ENCODE measurements at regions not wholly inside any gene's neighbourhood (a gene's known extent, or its start where the extent isn't known, plus 50 kb on each side); places are given as distances from the start of the nearest gene placed in this dataset.

DNA sequence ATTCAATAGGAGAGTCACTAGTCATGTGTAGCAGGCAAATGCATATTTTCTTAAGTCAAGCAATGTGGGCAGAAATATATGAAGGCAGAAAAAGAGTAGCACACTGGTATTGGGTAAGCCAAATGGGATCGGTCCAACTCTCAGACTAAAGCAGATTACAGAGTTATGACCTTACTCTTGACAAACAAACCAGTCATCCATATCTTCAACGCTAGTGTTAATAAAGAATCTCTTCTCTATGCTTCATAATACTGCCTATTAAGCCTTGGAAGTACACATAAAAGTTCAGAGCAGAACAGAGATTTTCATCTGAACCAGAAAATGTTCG, 320.2 kb upstream of the JARID2 start:
- DNase-seq: no peak

DNA sequence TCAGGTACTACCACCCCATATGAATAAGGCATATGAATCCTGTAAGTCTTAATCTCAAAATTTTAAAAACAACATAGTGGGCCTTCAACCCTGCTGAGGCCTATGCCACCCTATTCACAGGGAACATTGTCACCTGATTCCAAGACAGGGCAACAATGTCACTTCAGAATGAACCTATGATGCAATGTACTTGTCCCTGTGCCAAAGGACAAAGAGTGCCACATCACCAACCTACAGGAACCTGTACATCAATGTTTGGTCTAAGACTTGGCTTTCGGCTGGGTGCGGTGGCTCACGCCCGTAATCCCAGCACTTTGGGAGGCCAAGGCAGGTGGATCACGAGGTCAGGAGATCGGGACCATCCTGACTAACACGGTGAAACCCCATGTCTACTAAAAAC, 318.5 kb upstream of the JARID2 start:
- DNase-seq: no peak

DNA sequence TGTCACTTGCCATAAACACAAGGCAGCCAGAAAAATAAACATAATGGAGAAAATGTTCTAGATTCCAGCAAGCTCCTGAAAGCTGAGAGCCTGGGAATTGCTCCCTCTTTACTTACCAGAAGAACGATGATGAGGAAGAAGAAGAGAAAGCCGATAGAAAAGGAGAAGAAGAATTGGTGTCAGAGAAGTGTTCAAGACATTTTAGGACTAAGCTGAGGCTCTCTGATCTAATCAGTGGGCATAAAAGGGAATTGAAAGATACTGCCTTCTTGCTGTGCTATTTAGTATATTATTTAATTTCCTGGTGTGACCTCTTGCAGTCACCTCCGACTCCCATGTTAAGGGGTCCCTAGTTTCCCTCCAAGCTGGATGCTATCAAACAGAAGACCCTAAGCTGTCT, 316.6 kb upstream of the JARID2 start:
- no peak for DNase-seq

DNA sequence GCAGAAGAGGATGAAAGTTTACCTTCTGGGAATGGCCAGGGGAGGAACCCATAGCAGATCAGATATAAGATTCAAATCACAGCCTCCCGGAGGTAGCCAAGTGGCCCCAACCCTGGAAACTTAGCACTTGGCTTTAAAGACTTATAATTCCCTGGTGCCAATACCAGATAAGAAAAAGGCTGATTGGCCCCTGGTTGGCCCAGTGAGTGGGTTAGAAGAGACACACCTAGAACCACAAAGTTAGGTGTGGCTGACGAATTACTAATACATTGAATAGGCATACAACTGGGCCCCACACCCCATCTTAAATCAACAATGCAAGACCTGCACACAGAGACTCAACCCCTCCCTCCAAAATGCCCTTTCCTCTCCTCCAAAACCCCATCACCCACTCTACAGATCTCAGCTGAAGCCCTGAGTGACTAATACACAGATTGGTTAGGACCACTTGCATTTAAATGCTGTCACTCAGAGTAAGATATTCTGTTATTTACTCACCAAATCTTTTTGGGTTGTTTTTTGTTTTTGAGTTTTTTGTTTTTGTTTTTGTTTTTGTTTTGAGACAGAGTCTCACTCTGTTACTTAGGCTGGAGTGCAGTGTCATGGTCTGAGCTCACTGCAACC, 315.4 kb upstream of the JARID2 start:
- no peak for DNase-seq

DNA sequence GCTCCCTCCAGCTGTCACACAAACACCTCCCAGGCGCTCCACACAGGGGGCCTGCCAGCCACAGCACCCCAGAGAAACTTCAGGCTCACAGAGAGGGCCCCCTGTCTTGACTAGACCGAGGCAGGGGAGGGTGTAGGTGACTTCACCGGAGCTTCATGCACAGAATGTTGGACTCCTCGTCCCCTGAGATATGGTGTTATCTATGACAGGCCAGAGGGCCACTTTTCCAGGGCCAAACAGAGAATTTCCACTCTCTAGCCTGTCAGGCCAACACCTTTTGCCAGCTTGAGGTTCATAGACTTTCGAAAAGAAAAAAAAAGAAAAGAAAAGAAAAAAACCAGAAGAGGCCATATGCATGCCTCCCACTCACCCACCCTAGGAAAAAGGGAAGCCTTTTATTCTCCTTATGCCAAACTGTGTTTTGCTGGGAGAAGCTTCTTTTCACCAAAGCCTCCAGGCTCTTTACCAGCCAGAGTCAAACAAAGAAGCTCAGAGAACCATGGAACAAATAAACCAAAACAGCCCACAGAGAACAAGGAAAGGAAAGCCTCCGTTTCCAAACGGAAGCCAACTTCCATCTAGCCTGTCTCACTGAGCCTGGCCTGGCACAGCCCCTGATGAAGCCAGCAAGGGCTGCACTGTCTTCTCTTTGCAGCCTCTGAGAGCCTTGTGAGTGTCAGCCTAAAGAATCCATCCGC, 313.2 kb upstream of the JARID2 start:
- DNase-seq: no peak

DNA sequence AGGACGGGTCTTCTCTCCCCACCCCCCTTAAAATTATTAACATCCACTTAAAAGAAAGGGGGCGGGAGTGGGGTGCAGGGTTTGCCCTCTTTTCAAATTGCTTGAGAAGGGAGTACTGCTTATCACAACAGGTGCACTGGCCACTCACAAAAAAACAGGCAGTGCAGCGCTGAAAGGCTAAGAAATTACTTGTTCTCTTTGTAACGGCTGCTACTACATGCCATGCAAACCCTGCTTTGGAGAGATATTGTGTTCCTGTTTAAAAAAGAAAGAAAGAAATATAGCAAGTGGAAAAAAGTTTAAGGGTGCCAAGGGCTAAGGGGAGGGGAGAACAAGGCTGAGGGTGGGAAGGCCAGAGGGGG, 312.7 kb upstream of the JARID2 start:
- no peak for DNase-seq

DNA sequence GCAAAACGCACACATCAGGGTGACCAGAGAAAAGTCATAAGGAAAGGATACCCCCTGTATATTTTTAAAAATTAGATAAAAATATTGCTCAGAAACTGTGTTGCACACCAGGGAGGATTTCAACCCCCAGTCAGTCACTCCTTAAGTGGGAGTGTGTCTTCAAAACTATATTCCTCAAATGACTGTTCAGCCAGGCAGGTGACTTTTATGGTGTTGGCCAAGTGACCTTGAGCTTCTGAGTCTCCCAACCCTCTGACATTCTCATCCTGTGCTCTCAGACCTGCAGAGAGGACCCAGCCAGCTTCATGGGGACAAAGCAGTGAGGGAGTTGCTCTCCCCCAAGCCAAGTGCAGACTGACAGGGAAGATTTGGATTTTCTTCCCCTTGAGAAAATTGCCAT, 311.9 kb upstream of the JARID2 start:
- DNase-seq: no peak

DNA sequence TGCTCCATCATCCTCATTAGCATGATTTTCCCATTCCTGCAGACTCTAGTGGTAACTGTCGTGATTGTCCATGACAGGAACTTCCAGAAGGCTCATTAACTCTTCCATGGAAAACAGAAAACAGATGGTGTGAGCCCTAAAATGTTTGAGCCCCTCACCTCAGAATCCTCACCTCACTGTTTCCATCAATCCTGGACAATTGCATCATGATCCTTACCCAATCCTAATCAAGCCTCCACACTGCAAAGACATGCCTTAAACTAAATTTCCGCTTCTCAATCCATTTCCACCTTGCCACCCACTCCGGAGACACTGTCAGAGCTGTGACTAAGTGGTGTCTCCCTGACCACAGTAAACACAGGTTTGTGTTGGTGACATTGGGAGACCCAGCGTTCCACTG, 311.0 kb upstream of the JARID2 start:
- no peak for DNase-seq

DNA sequence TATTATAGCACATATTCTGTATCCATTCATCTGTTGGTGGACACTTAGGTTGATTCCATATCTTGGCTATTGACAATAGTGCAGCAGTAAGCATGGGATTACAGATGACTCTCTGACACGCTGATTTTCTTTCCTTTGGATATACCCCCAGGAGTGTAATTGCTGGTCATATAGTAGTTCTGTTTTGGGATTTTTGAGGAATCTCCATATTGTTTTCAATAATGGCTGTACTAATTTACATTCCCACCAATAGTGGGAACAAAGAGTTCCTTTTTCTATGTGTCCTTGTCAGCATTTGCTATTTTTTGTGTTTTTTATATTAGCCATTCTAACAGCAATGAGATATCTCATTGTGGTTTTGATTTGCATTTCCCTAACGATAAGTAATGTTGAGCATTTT, 309.0 kb upstream of the JARID2 start:
- DNase-seq: no peak

DNA sequence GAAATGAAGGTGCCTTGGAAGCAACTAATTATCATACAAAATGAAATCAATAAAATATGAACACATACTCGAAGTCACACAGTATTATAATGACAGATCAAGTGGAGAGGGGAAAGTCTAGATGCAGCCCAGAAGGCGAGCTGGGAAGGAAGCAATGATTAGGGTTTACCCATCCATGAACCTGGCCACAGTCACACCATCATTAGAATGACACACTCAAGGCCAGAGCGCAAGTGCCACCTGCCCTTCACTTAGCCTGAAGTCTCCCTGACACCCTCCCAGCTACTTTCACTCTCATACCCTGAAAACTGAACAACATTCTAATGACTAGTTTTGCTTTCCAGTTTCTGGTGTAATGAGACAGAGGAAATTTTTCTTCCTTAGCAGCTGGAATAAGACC, 302.8 kb upstream of the JARID2 start:
- DNase-seq: no peak

DNA sequence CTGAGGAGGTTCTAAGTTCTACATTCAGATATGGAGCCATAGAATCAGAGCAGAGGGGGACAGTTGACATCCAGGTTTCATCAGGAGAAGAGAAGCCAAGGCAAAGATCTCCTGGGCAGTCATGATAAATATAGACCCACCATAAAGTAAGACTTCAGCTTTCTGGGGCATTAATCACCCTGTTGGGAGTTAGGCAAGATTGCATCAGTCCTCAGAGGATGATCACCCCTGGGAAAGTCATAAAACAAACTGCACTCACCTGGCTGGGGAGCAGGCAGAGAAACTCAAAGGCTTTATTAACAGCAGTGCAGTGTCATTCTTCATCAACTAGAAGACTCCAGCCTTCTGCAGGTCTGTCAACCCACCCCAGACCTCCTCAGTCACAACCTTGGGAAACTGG, 301.3 kb upstream of the JARID2 start:
- DNase-seq: no peak

DNA sequence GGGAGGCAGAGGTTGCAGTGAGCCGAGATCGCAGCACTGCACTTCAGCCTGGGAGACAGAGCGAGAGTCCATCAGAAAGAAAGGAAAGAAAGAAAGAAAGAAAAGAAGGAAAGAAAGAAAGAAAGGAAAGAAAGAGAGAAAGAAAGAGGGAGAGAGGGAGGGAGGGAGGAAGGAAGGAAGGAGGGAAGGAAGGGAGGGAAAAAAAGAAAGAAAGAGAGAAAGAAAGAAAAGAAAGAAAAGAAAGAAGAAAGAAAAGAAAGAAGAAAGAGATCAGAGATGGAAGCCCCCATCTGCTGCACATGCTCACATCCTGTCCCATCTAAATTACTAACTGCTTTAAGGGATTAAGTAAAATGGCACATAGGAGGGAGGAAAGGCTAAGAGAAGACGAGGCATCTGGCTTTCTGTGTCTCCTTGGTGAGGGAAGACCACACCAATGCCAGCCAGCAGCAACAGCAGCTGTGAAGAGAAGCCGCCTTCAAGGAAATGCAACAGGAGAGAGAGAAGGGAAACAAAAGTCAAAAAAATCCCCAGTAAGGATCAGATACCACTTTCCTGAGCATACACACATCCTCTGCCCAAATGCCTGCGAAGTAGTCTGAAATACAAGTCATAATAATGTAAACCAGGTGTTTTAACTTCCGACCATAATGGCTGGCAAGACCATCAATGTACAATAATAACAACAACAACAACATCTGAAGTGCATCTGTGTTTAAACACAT, 300.2 kb upstream of the JARID2 start:
- DNase-seq: no peak

DNA sequence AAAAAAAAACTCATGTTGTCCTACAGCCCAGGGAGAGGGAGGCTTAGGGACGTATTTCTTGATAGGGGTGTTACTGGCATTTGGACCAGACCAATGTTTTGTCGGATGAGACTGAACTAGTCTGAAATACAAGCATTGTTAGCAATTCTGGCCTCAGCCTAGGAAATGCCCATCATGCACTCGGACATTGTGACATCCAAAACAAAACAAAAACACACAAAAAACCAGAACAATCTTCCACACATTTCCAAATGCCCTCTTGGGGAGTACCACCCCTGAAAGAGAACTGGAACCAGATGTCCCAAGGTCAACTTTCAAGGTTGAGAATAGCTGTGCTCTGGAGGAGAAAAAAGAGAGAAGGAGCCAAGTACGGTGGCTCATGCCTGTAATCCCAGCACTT, 299.1 kb upstream of the JARID2 start:
- DNase-seq: no peak

DNA sequence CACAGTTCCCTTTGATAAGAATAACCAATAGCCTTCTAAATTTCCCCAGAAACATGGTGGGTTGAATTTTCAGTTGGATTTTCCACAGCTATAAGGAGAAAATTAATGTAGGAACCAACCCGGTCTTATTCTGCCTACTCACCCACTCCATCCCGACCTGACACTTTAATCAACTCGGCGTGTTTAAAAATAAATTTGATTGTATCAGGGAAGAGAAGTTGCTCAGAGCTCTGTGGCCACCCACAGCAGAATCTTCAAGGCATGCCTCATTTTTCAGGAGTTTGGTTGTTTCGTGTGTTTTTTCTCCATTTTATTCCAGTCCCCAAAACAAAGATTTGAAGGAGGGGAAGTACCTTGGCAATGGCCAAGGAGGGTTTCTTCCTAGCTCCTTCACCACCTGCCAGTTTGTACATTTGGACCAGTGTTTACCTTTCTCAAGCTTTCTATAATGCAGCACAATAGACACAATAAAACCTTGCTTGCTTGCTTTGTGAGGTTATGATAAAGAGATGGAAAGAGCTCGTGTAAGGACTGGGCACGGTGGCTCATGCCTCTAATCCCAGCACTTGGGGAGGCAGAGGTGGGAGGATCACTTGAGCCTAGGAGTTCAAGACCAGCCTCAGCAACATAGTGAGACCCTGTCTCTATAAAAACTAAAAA, 297.2 kb upstream of the JARID2 start:
- no peak for DNase-seq

DNA sequence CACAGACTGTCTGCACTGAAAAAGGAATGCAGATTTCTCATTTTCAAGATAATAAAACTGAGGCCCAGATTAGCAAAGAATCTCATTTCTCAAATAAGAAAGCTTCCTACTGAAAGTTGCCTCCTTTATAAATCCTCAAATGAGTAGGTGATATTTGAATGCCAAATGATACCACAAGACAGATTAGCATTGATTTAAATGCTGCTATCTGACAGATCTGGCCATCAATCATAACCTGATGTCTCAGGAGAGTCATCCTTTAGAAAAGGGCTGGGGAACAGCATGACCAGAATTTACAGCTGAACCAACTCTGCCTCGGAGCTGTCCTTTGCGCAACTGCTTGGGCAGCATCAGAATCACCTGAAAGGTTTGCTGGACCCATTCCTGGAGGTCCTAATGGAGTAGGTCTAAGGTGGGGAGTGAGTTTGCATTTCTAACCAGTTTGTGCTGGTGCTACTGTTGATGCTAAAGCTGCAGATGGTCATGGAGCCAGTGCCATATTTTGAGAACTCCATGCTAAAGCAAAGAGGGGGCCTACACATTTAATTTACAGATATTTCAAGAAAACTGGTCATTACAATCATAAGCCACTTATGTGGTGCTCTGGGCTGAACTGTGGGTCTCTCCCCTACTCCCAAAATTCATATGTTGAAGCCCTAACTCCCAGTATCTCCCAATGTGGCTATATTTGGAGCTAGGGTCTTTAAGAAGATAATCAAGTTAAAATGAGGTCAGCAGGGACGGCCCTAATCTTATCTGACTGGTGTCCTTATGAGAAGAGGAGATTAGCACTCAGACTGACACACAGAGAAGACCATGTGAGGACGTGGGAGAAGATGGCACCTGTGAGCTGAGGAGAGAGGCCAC, 295.5 kb upstream of the JARID2 start:
- DNase-seq: no peak

DNA sequence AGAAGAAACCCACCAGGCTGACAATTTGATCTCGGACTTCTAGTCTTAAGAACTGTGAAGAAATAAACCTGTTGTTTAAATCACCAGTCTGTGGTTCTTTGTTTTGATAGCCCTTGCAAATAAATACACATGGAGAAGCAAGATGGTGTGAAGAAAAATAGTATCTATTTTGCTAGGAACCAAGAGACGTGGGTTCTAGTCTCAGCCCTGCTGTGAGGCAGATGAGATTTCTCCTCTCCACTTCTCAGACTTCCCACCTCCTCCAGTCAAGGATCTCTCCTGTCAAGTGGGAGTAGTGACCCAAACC, 294.9 kb upstream of the JARID2 start:
- no peak for DNase-seq

DNA sequence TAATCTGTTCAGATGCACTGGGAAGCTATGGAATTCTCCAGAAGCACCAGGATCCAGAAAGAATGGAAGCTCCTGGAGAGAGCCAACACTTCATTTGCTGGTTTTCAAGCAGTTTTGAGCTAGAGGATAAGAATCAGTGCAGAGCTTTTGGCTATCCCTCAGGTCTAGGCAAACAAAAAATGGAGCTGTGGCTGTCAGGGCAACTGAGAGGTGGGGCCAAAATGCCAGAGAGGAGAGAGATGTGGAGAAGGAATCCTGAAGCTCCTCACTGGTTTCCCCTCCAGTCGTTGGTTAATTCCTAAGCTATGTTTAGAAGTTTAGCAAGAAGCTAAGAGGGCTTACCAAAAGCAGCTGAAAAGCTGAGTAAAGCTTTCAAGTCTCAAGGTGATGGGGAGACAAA, 294.2 kb upstream of the JARID2 start:
- no peak for DNase-seq

DNA sequence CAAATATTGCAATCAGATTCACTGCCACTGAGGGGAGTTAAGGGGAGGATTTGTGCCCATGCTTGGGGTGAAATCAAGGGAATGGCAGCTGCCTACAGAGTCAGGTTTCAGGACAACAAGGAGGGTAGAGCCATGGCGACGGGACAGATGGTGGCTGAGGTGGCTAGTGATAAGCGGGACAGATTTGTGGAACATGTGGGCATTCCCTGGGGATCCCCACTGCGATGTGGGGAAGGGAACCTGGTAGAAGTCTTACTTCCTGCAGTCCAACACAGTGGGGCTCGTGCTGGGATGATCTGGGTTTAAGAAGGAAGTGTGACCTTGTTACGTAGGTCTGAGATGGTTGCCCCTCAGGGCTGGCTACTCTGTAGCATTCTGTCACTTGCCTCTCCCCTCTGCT, 292.0 kb upstream of the JARID2 start:
- DNase-seq: no peak

DNA sequence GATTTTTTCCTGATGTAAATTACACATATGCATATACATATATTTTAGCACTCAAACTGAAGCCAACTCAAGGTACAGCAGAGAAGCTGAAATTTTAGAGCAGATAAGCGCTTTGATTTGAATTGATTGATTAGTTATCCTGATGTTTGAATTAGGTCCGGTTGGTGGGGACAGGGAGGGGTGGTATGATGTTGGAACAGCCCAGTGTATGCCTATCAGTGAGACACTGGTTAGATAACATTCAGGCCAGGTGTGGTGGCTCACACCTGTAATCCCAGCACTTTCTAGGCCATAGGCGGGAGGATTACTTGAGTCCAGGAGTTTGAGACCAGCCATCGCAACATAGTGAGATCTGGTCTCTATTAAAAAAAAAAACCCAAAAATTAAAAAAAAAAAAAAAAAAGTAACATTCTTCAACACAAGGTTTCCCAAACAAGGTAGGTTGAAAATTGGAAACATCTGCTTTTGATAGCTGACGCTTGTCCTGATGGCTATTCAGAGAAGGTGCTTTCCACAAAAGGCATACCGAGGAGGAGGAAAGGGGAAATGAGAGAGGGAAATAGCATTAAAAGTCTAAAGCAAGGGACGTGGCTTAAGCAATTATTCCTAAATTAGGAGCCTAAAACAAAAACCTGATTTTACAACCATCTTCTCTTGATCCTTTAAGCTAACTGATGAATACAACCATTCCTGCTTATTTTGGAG, 288.4 kb upstream of the JARID2 start:
- DNase-seq: no peak

DNA sequence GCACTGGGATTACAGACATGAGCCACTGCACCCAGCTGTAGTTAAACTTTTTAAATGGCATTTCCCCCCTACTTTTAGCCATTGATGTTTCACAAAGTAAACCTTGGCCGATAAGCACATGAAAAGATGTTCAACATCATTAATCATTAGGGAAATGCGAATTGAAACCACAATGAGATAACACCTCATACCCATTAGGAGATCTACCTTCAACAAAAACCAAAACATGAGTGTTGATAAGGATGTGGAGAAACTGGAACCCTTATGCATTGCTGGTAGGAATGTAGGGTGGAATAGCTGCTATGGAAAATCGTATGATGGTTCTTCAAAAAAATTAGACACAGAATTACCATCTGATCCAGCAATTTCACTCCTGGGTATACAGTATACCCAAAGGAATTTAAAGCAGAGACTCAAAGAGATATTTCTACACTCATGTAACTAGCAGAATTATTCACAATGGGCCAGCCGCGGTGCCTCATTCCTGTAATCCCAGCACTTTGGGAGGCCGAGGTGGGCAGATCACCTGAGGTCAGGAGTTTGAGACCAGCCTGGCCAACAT, 286.5 kb upstream of the JARID2 start:
- DNase-seq: no peak

DNA sequence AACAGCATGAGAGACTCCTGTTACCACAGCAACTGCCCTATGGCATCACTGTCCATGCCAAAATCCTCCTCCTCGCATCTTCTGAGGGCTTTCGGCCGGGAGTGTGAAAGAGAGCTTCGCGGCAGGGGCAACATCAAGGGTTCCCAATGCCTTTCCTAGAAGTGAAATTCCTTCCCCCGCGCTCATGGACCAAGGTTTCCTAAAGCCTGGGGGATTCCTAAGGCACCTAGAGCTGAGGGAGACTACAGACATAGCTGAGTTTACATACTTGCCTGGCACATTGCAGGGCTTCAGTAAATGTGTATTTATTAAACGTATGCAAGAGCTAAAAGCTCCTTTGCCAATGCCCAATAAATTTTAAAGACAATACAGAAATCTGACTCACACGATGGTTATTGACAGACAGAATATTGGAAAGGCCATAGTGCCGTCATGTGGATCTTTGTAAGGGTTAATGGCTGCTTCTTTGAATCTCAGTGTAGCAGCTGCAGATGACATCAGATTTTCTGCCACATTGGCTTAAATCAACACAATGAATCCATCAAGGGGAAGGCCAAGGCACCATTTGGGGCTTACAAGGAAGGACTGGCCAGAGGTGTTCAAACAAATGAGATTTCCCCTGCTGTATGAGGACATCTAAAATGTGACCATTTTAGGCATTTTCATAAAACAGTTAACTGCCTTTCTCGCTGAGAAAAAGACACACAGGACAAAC, 281.2 kb upstream of the JARID2 start:
- DNase-seq: no peak
